HS-27A (cell line): ENCODE measurements at regions not wholly inside any gene's neighbourhood (a gene's known extent, or its start where the extent isn't known, plus 50 kb on each side); places are given as distances from the start of the nearest gene placed in this dataset.
A peak's percentile ranks its signal among the peaks of the same experiment; 100 is the strongest.

Source experiments
- DNase-seq: peaks from one replicate; pipeline ENCODE4 v3.0.0-alpha.2; 2012; ENCODE audit warnings: low read depth, missing footprints

- DNase-seq = no peak
Measured at GRCh38 chr15:62547584-62547983, 382.5 kb upstream of the C2CD4B start.

DNA sequence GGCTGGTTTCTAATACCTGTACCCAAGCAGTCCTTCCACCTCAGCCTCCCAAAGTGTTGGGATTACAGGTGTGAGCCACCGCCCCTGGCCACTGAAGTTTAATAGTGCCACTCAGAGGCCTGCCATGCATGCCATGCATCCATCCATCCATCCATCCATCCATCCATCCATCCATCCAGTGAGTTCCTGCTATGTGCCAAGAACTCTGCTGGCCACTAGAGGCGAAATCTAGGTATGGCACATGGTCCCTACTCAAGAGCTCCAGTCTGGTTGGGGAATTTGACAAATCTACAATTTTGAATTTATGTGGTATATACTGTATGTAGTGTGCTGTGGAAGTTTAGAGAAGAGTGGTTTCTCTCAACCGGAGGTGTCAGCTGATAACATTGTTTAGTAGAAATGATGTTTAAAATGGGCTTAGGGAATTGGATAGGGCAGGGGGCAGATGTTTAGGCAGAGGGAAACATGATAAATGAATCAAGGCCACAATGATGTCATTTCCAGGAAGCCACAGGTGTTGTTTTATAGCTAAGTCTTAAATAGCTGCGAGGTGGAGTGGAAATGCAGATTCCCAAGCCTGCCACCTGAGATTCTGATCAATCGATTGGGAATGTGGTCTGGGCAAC lies 384.4 kb upstream of the C2CD4B start:
- DNase-seq = peak; percentile 30

DNA sequence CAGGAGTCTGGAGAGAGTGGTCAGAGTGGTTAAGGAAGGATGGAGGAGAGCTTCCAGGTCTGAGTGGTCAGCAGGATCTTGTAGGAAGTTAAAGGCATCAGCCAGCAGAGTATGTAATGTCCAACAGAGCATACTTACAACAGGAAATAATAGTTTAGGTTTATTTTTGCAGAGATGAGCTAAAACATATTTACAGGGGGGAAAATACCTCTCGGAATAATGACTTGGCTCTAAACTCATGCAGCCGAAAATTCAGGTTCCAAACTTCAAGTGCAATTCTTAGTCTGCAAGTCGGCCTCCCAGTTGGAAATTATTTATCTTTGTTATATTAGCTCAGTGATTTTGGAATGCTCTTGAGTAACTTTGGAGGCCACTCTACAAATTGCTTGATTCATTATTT lies 385.0 kb upstream of the C2CD4B start:
- no peak for DNase-seq

GRCh38 chr15:62552444-62552843 lies 387.4 kb upstream of the C2CD4B start:
- no peak for DNase-seq

- DNase-seq = no peak
Measured at GRCh38 chr15:62553911-62554563, 389.0 kb upstream of the C2CD4B start.

DNA sequence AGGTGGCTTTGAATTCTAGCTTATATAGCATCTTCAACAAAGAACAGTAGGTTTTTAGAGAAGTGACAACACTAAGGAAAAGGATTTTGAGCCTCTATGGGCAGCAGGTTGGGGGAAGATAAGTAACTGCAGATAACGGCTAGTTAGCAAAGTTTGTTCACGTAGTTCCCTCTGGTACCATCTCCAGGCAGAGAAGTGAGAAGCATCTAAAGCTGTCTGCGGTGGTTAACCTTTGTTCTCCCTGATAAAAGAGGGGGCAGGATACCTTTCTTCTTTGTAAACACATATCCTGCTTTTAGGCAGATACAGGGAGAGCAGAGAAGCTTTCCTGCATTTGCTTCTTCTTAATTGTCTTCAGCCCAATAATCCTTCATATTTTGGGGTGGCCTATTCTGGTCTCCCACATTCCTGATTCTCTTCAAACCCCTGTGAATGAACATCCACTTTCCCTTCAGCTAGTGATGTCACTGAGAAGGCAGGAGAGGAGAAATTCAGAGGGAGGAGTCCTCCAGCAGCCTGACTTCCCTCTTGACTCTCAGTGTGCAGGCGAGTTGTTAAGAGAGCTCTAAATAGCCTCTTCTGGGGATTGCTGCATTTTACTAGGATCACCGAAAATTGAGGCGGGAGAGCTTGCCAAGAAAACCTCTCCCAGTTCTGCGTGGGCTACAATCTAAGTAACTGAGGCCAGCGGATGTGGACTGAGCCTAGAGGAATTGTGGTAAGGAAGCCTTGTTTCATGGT lies 393.7 kb upstream of the C2CD4B start:
- DNase-seq = no peak

- no peak for DNase-seq
Measured at GRCh38 chr15:62559381-62559733, 394.3 kb upstream of the C2CD4B start.

- DNase-seq = no peak
Measured at GRCh38 chr15:62561059-62561519, 396.0 kb upstream of the C2CD4B start.

- DNase-seq = no peak
Measured at GRCh38 chr15:62561571-62561970, 396.5 kb upstream of the C2CD4B start.

DNA sequence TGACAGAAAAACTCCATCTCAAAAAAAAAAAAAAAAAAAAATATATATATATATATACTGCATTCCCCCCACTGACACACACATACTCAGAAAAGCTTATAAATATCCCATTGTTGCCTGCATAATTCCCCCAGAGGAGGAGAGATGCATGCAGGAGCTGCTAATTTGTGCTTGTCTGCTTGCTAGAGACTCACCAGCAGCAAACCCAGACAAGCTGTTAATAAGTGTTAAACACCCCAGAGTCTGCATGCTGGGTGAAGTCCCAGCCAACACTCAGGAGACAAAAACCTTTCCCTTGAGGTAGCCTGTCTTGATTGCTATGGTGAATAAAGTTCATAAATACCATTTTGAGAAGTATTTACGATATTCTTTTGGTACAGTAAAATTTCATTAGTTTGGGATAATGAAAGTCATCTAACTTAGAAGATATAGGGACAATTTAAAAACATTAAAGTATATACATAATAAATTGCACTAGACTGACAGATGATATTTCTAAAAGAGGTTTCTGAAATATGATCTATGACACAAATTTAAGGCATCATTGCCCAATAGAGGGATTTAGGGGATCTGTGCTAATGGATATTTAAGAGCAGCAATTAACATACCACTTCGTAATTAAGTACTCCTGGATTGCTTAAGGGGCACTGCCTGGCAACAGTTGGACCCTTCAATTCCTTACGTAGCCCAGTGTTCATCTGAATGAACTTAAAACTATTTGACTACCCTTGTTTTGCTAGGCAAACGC lies 400.0 kb upstream of the C2CD4B start:
- no peak for DNase-seq

DNA sequence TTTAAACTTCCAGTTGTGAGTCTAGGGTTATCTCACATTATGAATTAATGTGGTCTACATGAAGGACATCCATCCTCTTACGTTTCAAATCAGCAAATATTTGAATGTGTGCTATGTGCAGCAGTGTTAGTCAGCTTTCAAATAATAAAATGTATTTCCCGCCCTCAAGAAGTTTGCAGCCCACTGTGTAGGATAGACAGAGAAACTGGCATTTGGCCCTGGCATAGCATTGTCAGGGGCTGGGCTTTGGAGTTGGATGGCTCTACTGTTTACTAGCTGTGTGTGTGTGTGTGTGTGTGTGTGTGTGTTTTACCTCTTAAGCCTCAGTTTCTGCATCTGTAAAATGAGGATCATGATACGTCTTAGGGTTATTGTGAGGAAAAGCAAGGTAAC lies 400.5 kb upstream of the C2CD4B start:
- no peak for DNase-seq

DNA sequence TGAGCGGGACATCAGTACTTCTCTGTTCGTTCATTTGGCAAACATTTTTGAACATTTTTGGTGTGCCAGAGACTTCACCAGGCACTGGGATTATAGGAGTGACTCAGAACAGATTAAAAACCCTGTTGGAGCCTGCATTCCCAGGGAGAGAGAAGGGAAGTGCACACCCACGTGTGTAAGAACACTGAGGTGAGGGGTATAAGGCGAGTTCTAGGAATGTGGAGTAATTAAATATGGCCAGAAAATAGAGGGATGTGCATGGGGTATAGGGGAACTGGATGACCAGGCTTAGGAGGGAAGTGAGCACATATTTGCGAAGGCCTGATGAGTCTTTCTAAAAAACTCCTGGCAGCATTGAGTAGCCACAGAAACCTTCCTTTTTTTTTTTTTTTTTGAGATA lies 401.2 kb upstream of the C2CD4B start:
- DNase-seq = peak; percentile 26

GRCh38 chr15:62567501-62567900 lies 402.4 kb upstream of the C2CD4B start:
- no peak for DNase-seq

DNA sequence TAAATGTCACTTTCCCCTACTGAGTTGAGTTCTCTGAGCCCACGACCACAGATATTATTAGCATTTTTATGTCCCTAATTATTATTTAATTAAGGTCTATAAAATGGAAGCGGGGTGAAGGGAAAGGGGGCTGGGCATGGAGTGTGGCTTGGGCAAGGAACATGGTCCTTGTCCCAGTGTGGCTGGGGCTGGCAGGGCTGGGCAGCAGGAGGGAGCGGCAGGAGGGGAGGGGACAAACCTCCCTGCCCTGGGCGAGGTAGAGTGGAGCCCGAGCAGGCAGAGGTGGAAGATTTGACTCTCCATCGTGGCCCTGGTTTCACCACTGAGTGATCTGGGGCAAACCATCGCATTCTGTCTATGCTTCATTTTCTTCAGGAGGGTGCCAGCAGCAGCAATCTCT lies 402.9 kb upstream of the C2CD4B start:
- no peak for DNase-seq

DNA sequence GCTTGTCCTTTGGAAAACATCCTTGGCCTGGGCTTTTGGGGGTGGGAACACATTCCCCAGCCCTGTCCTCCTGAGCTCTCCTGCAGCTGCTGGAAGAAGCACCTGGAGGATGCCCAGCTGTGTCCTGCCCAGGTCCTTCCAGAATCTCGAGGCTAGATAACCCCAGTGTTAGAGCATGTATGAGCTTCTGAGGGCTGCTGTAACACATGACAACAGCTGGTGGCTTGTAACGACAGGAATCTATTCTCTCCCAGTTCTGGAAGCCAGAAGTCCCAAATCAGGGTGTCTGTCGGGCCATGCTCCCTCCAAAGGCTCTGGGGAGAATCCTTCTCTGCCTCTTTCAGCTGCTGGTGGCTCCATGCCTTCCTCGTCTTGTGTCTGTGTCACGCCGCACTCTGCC lies 403.6 kb upstream of the C2CD4B start:
- no peak for DNase-seq

GRCh38 chr15:62569460-62570404 lies 404.6 kb upstream of the C2CD4B start:
- peak; percentile 69 for DNase-seq

DNA sequence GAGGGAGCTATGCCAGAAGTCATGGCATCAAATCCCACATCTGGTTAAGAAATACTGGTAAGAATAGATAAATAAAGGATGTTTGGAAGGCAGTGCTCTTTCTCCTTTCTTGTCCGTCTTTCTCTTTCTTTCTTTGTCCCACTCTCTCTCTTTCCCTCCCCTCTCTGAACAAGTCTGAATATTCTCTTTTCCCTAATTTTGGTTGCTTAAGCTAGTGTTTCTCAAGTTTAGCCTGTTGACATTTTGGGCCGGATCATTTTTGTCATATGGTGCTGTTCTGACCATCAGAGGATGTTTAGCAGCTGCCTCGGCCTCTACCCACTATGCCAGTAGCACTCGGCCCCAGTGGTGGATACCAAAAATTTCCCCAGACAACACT lies 405.3 kb upstream of the C2CD4B start:
- no peak for DNase-seq

GRCh38 chr15:62571072-62571471 lies 406.0 kb upstream of the C2CD4B start:
- DNase-seq = no peak

GRCh38 chr15:62572797-62573196 lies 407.7 kb upstream of the C2CD4B start:
- DNase-seq = no peak

- no peak for DNase-seq
Measured at GRCh38 chr15:62573876-62574275, 408.8 kb upstream of the C2CD4B start.

GRCh38 chr15:62578546-62578945 lies 413.5 kb upstream of the C2CD4B start:
- DNase-seq = no peak

GRCh38 chr15:62578960-62579359 lies 413.9 kb upstream of the C2CD4B start:
- no peak for DNase-seq
